Activated naive CD4-positive, alpha-beta T cell treated with anti-CD3 and anti-CD28 coated beads for 36 hours (primary cell): ENCODE measurements at regions not wholly inside any gene's neighbourhood (a gene's known extent, or its start where the extent isn't known, plus 50 kb on each side); places are given as distances from the start of the nearest gene placed in this dataset.

Source experiments
- CTCF ChIA-PET: fragments of 350-600 bp; sonication (Branson Sonifier 250); formaldehyde crosslinking; loops from one replicate; lab custom pipeline; 2021; ENCODE audit warnings: antibody characterized with exemption; lab: Charles Lee
- DNase-seq: peaks from one replicate; pipeline ENCODE4 v3.0.0-alpha.2; 2020
- H3K27ac Mint-ChIP-seq: one replicate; pipeline ENCODE4 v1.8.0; 2021; ENCODE audit warnings: mild to moderate bottlenecking, mixed read lengths
- H3K27me3 Mint-ChIP-seq: one replicate; pipeline ENCODE4 v1.8.0; 2021; ENCODE audit warnings: low read depth, mixed read lengths
- H3K36me3 Mint-ChIP-seq: one replicate; pipeline ENCODE4 v1.8.0; 2021; ENCODE audit warnings: low read depth, mixed read lengths
- H3K4me1 Mint-ChIP-seq: one replicate; pipeline ENCODE4 v1.8.0; 2021; ENCODE audit warnings: low read depth, mixed read lengths
- H3K4me3 Mint-ChIP-seq: one replicate; pipeline ENCODE4 v1.8.0; 2021; ENCODE audit warnings: mild to moderate bottlenecking, moderate library complexity, mixed read lengths
- H3K9me3 Mint-ChIP-seq: one replicate; pipeline ENCODE4 v1.8.0; 2021; ENCODE audit warnings: mixed read lengths
- intact Hi-C: fragments of 100-400 bp; cut with micrococcal nuclease; formaldehyde crosslinking; loops from one replicate; pipeline ENCODE4 v1.15.1; 2023

- Mint-ChIP-seq H3K4me1 (peaks cover 3% of the 10 kb centered on the region), H3K9me3 (no peaks in the 10 kb centered on the region), H3K36me3 (no peaks in the 10 kb centered on the region), H3K27ac (no peak overlapping the region), H3K27me3 (no peaks in the 10 kb centered on the region), H3K4me3 (no peak overlapping the region)
- DNase-seq: no peak
- intact Hi-C loops: no loop called here
- CTCF ChIA-PET: no interaction called here
These were observed 76.3 kb downstream of the RTP5 start for GRCh38 chr2:241945803-241946202.

GRCh38 chr2:241946306-241947003, 76.9 kb downstream of the RTP5 start:
- Mint-ChIP-seq H3K27ac (no peak overlapping the region), H3K4me3 (no peak overlapping the region), H3K27me3 (no peaks in the 10 kb centered on the region), H3K4me1 (peaks cover 7% of the 10 kb centered on the region), H3K9me3 (no peaks in the 10 kb centered on the region), H3K36me3 (no peaks in the 10 kb centered on the region)
- CTCF ChIA-PET: no interaction called here
- no peak for DNase-seq
- intact Hi-C loops: no loop called here

GRCh38 chr2:241947004-241947350, 77.4 kb downstream of the RTP5 start:
- Mint-ChIP-seq H3K27me3 (no peaks in the 10 kb centered on the region), H3K27ac (no peak overlapping the region), H3K4me3 (no peak overlapping the region), H3K36me3 (no peaks in the 10 kb centered on the region), H3K4me1 (peaks cover 7% of the 10 kb centered on the region), H3K9me3 (no peaks in the 10 kb centered on the region)
- CTCF ChIA-PET: no interaction called here
- intact Hi-C loops: no loop called here
- DNase-seq: no peak

- Mint-ChIP-seq H3K9me3 (no peaks in the 10 kb centered on the region), H3K4me1 (peaks cover 7% of the 10 kb centered on the region), H3K36me3 (no peaks in the 10 kb centered on the region), H3K4me3 (no peak overlapping the region), H3K27me3 (no peaks in the 10 kb centered on the region), H3K27ac (no peak overlapping the region)
- intact Hi-C loops: no loop called here
- CTCF ChIA-PET: no interaction called here
- no peak for DNase-seq
These were observed 77.9 kb downstream of the RTP5 start for GRCh38 chr2:241947401-241947800.

- CTCF ChIA-PET: no interaction called here
- no peaks in the 10 kb centered on the region for H3K9me3 Mint-ChIP-seq
- H3K4me1 Mint-ChIP-seq: peaks cover 7% of the 10 kb centered on the region
- intact Hi-C loops: no loop called here
- no peak for DNase-seq
- no peaks in the 10 kb centered on the region for H3K27me3 Mint-ChIP-seq
- H3K36me3 Mint-ChIP-seq: no peaks in the 10 kb centered on the region
- H3K4me3 Mint-ChIP-seq: no peak overlapping the region
- no peak overlapping the region for H3K27ac Mint-ChIP-seq
These were observed 78.3 kb downstream of the RTP5 start for GRCh38 chr2:241947876-241948275.

- Mint-ChIP-seq H3K27ac (no peak overlapping the region), H3K9me3 (no peaks in the 10 kb centered on the region), H3K4me3 (no peak overlapping the region), H3K36me3 (no peaks in the 10 kb centered on the region), H3K4me1 (peaks cover 7% of the 10 kb centered on the region), H3K27me3 (no peaks in the 10 kb centered on the region)
- CTCF ChIA-PET: no interaction called here
- no peak for DNase-seq
- intact Hi-C loops: no loop called here
These were observed 78.9 kb downstream of the RTP5 start for GRCh38 chr2:241948299-241948897.

- Mint-ChIP-seq H3K9me3 (no peaks in the 10 kb centered on the region), H3K27me3 (no peaks in the 10 kb centered on the region), H3K27ac (no peak overlapping the region), H3K4me1 (peaks cover 7% of the 10 kb centered on the region), H3K36me3 (no peaks in the 10 kb centered on the region), H3K4me3 (no peak overlapping the region)
- CTCF ChIA-PET: no interaction called here
- DNase-seq: no peak
- intact Hi-C loops: no loop called here
These were observed 79.6 kb downstream of the RTP5 start for GRCh38 chr2:241948901-241949735.

- H3K36me3 Mint-ChIP-seq: no peaks in the 10 kb centered on the region
- no peaks in the 10 kb centered on the region for H3K9me3 Mint-ChIP-seq
- peaks cover 7% of the 10 kb centered on the region for H3K4me1 Mint-ChIP-seq
- no peaks in the 10 kb centered on the region for H3K27me3 Mint-ChIP-seq
- DNase-seq: no peak
- CTCF ChIA-PET: no interaction called here
- intact Hi-C loops: no loop called here
- H3K27ac Mint-ChIP-seq: no peak overlapping the region
- no peak overlapping the region for H3K4me3 Mint-ChIP-seq
These were observed 80.3 kb downstream of the RTP5 start for GRCh38 chr2:241949736-241950412.

GRCh38 chr2:241950413-241951315, 81.1 kb downstream of the RTP5 start:
- intact Hi-C loops: no loop called here
- CTCF ChIA-PET: interaction anchor here (0.6 to 2.4 kb wide), 11 partner anchors 9 to 91 kb away, joined by 3 to 13 read pairs (median 3); no protein-coding TSS in a partner anchor
- H3K27me3 Mint-ChIP-seq: no peaks in the 10 kb centered on the region
- H3K27ac Mint-ChIP-seq: no peak overlapping the region
- no peak overlapping the region for H3K4me3 Mint-ChIP-seq
- H3K4me1 Mint-ChIP-seq: peaks cover 7% of the 10 kb centered on the region
- peak; percentile 71 for DNase-seq
- H3K36me3 Mint-ChIP-seq: no peaks in the 10 kb centered on the region
- H3K9me3 Mint-ChIP-seq: no peaks in the 10 kb centered on the region

- Mint-ChIP-seq H3K27me3 (no peaks in the 10 kb centered on the region), H3K4me1 (peaks cover 7% of the 10 kb centered on the region), H3K4me3 (no peak overlapping the region), H3K36me3 (no peaks in the 10 kb centered on the region), H3K9me3 (no peaks in the 10 kb centered on the region), H3K27ac (no peak overlapping the region)
- intact Hi-C loops: no loop called here
- CTCF ChIA-PET: interaction anchor here (0.8 to 2.4 kb wide), 9 partner anchors 9 to 51 kb away, joined by 3 to 13 read pairs (median 6); no protein-coding TSS in a partner anchor
- DNase-seq: no peak
These were observed 81.8 kb downstream of the RTP5 start for GRCh38 chr2:241951316-241951700.

GRCh38 chr2:241951920-241952319, 82.4 kb downstream of the RTP5 start:
- no peaks in the 10 kb centered on the region for H3K36me3 Mint-ChIP-seq
- H3K4me1 Mint-ChIP-seq: peaks cover 7% of the 10 kb centered on the region
- no peak overlapping the region for H3K4me3 Mint-ChIP-seq
- H3K27ac Mint-ChIP-seq: no peak overlapping the region
- H3K9me3 Mint-ChIP-seq: no peaks in the 10 kb centered on the region
- CTCF ChIA-PET: interaction anchor here (1.5 to 2.4 kb wide), 3 partner anchors 8 to 14 kb away, joined by 6 to 13 read pairs (median 6); no protein-coding TSS in a partner anchor
- H3K27me3 Mint-ChIP-seq: no peaks in the 10 kb centered on the region
- DNase-seq: no peak
- intact Hi-C loops: no loop called here
